ENCODE measurements at regions not wholly inside any gene's neighbourhood (a gene's known extent, or its start where the extent isn't known, plus 50 kb on each side); places are given as distances from the start of the nearest gene placed in this dataset.

DNA sequence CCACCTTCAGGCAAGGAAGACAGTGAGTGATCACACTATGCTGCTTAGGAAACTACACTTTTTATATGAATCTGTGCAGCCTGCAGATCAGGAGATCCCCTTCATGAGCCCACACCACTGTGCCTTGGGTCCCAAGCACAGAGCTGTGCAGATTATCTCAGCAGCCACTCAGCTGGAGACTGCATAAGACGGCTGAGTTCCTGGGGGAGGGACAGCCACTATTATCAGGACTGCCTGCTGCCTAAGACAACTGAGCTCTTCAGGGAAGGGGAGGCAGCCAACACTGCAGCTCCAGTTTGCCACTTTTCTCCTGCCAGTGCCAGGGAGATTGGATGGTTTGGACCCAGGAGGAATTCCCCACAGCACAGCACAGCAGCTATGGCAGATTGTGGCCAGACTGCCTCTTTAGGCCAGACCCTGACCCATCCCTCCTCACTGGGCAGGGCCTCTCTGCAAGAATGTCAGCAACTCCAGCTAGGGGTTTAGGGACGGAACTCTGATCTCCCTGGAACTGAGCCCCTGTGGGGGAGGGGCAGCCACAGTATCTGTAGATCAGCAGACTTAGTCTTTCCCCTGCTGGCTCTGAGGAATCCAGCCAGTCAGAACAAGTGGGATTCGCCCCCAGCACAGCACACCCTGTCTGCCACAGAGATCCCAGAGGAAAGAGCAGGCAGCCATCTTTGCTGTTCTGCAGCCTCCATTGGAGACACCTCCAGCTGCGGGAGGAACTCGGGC lies 141.3 kb downstream of the KLHL28 start:
- intact Hi-C loops (cut with micrococcal nuclease) = no loop called here
- H3K27ac Mint-ChIP-seq = no peak overlapping the region
- H3K9me3 Mint-ChIP-seq = no peaks in the 10 kb centered on the region
- H3K4me1 Mint-ChIP-seq (ENCODE audit: low read depth) = no peaks in the 10 kb centered on the region
- peaks cover 5% of the 10 kb centered on the region for H3K27me3 Mint-ChIP-seq
- no peaks in the 10 kb centered on the region for H3K36me3 Mint-ChIP-seq
- no peak for DNase-seq
- ChIA-PET CTCF (no interaction called here), POLR2A (no interaction called here)
- no peak overlapping the region for H3K4me3 Mint-ChIP-seq

DNA sequence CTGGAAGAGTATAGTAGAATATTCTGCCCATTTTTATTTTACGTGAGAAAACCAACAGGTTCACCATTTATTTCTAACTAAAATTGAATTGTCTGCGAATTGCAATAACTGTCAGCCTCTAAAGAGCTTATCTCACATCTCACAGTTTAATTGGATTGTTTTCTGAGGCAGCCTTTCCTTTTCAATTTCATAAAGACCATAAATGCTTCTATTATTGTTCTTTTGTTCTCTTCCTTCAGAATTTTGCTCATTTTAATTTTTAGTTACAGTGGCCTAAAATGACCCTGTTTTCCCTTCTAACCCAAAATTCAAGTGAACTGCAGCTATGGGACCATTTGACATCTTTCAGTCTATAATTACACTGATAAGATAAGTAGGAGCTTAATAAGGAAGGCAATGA lies 147.6 kb downstream of the KLHL28 start:
- H3K4me1 Mint-ChIP-seq (ENCODE audit: low read depth) = no peaks in the 10 kb centered on the region
- CTCF ChIA-PET = no interaction called here
- H3K4me3 Mint-ChIP-seq = no peak overlapping the region
- intact Hi-C loops (cut with micrococcal nuclease) = no loop called here
- H3K27ac Mint-ChIP-seq = no peak overlapping the region
- H3K27me3 Mint-ChIP-seq = peaks cover 9% of the 10 kb centered on the region
- no peak for DNase-seq
- POLR2A ChIA-PET = no interaction called here
- H3K9me3 Mint-ChIP-seq = no peaks in the 10 kb centered on the region
- H3K36me3 Mint-ChIP-seq = no peaks in the 10 kb centered on the region

DNA sequence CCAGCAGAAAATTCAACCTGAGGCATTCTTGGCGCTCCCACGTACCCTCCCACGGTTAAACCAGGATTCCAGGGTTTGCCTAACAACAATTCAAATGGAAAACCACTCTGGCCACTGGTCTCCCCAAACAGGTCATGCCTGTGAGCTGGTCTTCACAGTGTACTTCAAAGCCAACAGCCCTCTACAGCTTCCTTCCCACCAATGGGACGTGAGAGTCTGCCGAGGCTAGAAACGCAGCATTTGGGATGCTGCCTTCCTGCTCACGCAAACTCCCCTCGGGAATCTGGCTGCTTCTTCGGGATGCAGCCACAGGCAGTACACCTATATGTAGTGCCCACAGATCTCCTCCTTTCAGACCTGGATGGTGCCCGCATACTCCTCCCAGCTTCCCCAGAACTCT lies 149.1 kb downstream of the KLHL28 start:
- Mint-ChIP-seq H3K36me3 (no peaks in the 10 kb centered on the region), H3K4me3 (no peak overlapping the region), H3K27ac (no peak overlapping the region), H3K9me3 (no peaks in the 10 kb centered on the region), H3K4me1 (ENCODE audit: low read depth) (no peaks in the 10 kb centered on the region), H3K27me3 (peaks cover 9% of the 10 kb centered on the region)
- ChIA-PET POLR2A (no interaction called here), CTCF (interaction anchor here (1.2 to 1.3 kb wide), 2 partner anchors 9 to 15 kb away, joined by 3 to 5 read pairs; no protein-coding TSS in a partner anchor)
- intact Hi-C loops (cut with micrococcal nuclease) = no loop called here
- DNase-seq = no peak

DNA sequence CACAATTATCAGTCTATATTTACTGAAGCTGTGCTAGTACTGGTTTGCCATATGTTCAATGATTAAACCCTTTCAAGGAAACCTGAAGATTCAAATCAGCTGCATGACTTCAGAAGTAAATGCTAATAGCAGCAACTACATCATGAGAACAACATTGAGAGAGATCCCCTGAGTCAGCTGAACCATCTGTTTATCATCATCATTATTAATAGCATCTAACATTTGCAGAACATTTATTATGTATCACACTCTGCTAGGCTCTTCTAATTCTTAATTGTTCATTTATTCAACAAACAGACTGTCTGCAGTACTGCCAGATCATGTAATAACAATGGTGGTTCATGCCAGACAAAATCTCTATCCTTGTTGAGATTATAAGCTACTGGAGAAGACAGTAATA lies 157.4 kb downstream of the KLHL28 start:
- H3K27me3 Mint-ChIP-seq = peaks cover under 1% of the 10 kb centered on the region
- ChIA-PET CTCF (interaction anchor here (0.9 to 1.1 kb wide), 2 partner anchors 14 to 42 kb away, joined by 3 to 4 read pairs; no protein-coding TSS in a partner anchor), POLR2A (no interaction called here)
- no peaks in the 10 kb centered on the region for H3K4me1 Mint-ChIP-seq (ENCODE audit: low read depth)
- intact Hi-C loops (cut with micrococcal nuclease) = no loop called here
- H3K4me3 Mint-ChIP-seq = no peak overlapping the region
- no peak overlapping the region for H3K27ac Mint-ChIP-seq
- no peak for DNase-seq
- no peaks in the 10 kb centered on the region for H3K36me3 Mint-ChIP-seq
- no peaks in the 10 kb centered on the region for H3K9me3 Mint-ChIP-seq

DNA sequence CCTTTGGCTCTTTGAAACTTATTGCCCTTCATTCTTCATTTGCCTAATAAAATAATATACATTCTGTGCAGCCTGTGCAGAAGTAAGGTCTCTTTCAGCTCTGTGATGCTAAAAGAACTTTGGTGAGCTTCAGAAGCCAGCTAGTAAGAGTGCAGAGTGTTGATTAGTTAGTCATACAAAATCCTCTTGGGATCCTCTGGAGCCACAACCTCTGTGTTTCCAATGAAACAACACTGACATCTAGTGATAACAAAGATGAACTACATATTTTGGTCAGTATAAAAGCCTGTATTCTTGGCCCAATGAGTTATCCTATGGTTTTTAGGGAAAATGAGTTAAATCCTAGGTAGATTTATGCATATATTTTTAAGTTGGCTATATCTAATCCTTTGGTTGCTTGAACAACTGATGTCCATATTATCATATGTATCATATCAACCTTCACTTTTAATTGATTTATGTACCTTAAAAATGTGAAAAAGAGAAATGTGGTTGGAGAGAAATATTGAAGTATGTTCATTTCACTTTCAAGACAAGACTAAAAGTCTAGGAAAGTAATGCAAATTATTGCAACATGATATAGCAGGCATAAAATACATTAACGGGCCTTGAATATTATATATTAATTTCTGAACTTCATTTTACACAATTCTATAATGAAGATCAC lies 158.4 kb downstream of the KLHL28 start:
- CTCF ChIA-PET = interaction anchor here (0.9 to 1.3 kb wide), 3 partner anchors 9 to 43 kb away, joined by 3 to 5 read pairs (median 4); no protein-coding TSS in a partner anchor
- no peaks in the 10 kb centered on the region for H3K36me3 Mint-ChIP-seq
- H3K27ac Mint-ChIP-seq = no peak overlapping the region
- POLR2A ChIA-PET = no interaction called here
- intact Hi-C loops (cut with micrococcal nuclease) = no loop called here
- no peaks in the 10 kb centered on the region for H3K4me1 Mint-ChIP-seq (ENCODE audit: low read depth)
- no peaks in the 10 kb centered on the region for H3K9me3 Mint-ChIP-seq
- no peak for DNase-seq
- no peak overlapping the region for H3K4me3 Mint-ChIP-seq
- peaks cover 4% of the 10 kb centered on the region for H3K27me3 Mint-ChIP-seq

DNA sequence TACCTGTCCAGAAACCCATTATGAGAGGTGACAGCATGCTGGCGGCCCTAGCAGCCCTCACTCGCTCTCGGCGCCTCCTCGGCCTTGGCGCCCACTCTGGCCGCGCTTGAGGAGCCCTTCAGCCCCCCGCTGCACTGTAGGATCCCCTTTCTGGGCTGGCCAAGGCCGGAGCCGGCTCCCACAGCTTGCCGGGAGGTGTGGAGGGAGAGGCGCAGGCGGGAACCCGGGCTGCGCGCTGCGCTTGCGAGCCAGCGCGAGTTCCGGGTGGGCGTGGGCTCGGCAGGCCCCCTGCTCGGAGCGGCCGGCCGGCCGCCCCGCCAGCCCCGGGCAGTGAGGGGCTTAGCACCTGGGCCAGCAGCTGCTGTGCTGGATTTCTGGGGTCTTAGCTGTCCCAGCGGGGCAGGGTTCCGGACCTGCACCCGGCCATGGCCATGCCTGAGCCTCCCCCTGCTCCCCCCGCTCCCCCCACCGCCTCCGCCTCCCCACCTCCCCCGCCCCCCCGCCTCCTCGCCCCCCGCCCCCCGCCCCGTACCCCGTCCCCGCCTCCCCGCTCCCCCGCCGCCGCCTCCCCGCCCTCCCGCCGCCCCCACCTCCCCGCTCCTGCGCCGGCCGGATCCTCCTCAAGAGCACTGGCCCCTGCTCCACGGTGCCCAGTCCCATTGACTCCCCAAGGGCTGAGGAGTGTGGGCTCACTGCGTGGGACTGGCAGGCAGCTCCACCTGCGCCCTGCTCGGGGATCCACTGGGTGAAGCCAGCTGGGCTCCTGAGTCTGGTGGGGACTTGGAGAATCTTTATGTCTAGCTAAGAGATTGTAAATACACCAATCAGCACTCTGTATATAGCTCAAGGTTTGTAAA lies 163.1 kb downstream of the KLHL28 start:
- ChIA-PET CTCF (no interaction called here), POLR2A (no interaction called here)
- H3K36me3 Mint-ChIP-seq = no peaks in the 10 kb centered on the region
- no peaks in the 10 kb centered on the region for H3K4me1 Mint-ChIP-seq (ENCODE audit: low read depth)
- no peak overlapping the region for H3K4me3 Mint-ChIP-seq
- peaks cover 6% of the 10 kb centered on the region for H3K27me3 Mint-ChIP-seq
- no peak for DNase-seq
- H3K27ac Mint-ChIP-seq = no peak overlapping the region
- intact Hi-C loops (cut with micrococcal nuclease) = no loop called here
- no peaks in the 10 kb centered on the region for H3K9me3 Mint-ChIP-seq

DNA sequence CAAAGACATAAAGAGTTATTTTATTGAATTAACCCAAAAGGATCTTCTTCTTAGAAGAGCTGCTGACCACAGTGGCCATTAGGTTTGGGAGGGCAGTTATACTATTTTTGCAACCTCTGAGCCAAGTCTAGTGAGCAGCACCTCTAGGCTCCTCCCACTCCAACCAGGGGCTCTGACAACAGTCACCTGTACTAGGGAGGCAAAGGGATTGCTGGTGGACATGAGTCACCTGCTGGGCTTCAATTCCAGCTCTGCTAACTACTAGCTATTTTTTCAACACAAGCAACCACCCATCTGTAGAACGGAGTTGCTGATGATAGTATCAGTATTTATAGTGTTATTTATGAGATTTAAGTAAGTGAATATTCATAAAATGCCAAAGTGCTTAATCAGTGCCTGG lies 166.0 kb downstream of the KLHL28 start:
- Mint-ChIP-seq H3K27ac (no peak overlapping the region), H3K36me3 (no peaks in the 10 kb centered on the region), H3K4me3 (no peak overlapping the region), H3K9me3 (no peaks in the 10 kb centered on the region), H3K4me1 (ENCODE audit: low read depth) (no peaks in the 10 kb centered on the region), H3K27me3 (peaks cover 8% of the 10 kb centered on the region)
- CTCF ChIA-PET = no interaction called here
- intact Hi-C loops (cut with micrococcal nuclease) = no loop called here
- POLR2A ChIA-PET = no interaction called here
- no peak for DNase-seq

DNA sequence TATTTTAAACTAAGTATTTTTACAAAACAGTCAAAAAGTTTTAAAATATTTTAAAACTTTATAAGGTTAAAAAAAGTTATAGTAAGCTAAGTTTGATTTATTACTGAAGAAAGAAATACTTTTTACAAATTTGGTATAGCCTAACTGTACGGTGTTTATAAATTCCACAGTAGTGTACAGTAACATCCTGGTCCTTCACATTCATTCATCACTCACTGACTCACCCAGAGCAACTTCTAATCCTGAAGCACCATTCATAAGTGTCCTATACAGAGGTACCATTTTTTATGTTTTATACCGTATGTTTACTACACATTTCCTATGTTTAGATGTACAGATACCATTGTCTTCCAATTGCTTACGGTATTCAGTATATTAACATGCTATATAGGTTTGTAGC lies 170.0 kb downstream of the KLHL28 start:
- H3K27ac Mint-ChIP-seq = no peak overlapping the region
- H3K36me3 Mint-ChIP-seq = no peaks in the 10 kb centered on the region
- H3K4me3 Mint-ChIP-seq = no peak overlapping the region
- no peak for DNase-seq
- H3K4me1 Mint-ChIP-seq (ENCODE audit: low read depth) = no peaks in the 10 kb centered on the region
- intact Hi-C loops (cut with micrococcal nuclease) = no loop called here
- H3K27me3 Mint-ChIP-seq = peaks cover 4% of the 10 kb centered on the region
- no peaks in the 10 kb centered on the region for H3K9me3 Mint-ChIP-seq
- ChIA-PET CTCF (no interaction called here), POLR2A (no interaction called here)

DNA sequence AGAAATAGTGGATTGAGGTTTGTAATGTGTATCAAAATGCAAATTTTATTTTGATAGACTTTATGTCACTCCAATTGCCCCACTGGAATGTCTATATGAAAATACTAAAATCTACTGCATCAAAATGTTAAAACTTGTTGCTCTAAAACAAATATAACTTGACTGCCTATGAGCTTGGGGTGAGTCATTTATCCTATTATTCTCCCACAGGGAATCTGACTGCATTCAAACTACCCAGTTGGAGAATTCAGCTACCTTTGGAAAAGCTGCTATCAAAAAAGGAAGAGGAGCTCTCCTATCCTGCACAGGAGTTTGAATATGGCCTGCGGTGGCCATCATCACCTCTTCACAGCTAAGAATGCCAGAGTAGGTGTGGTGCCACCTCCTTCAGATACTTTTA lies 173.1 kb downstream of the KLHL28 start:
- Mint-ChIP-seq H3K4me3 (no peak overlapping the region), H3K36me3 (no peaks in the 10 kb centered on the region), H3K27me3 (peaks cover 3% of the 10 kb centered on the region), H3K27ac (no peak overlapping the region), H3K4me1 (ENCODE audit: low read depth) (no peaks in the 10 kb centered on the region), H3K9me3 (no peaks in the 10 kb centered on the region)
- intact Hi-C loops (cut with micrococcal nuclease) = no loop called here
- ChIA-PET POLR2A (no interaction called here), CTCF (no interaction called here)
- DNase-seq = no peak

DNA sequence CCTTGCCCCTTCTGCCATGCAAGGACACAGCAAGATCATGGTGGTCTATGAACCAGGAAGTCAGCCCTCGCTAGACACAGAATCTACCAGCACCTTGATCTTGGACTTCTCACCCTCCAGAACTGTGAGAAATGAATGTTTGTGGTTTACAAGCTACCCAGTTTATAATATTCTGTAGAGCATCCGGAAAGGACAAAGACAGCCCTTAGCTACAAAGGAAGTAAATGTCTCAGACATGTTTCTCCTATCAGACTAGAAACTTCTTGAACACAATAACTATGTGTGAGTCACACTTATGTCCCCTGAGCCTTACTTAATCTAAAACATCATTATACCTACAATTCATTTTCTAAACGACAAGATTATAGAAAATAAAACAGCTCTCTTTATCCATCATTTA lies 176.7 kb downstream of the KLHL28 start:
- Mint-ChIP-seq H3K27ac (no peak overlapping the region), H3K36me3 (no peaks in the 10 kb centered on the region), H3K9me3 (no peaks in the 10 kb centered on the region), H3K4me1 (ENCODE audit: low read depth) (no peaks in the 10 kb centered on the region), H3K4me3 (no peak overlapping the region), H3K27me3 (peaks cover 2% of the 10 kb centered on the region)
- intact Hi-C loops (cut with micrococcal nuclease) = no loop called here
- CTCF ChIA-PET = no interaction called here
- POLR2A ChIA-PET = no interaction called here
- DNase-seq = no peak

DNA sequence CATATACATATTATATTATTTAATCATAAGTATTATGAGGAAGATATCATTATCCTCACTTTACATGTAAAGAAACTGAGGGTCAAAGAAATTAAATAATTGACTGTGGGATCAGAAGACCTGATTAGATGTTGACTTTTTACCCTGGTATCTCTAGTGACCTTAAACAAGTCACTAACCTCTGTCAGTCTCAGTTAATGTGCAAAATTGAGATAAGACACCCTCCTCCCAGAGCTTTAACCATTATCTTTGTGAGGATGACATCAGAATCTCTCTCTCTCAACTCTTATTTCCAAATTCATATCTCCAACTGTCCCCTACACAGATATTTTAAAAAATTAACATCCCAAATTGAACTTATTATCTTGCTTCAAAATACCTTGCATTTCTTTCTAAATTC lies 177.8 kb downstream of the KLHL28 start:
- intact Hi-C loops (cut with micrococcal nuclease) = no loop called here
- H3K9me3 Mint-ChIP-seq = no peaks in the 10 kb centered on the region
- H3K36me3 Mint-ChIP-seq = no peaks in the 10 kb centered on the region
- H3K27me3 Mint-ChIP-seq = peaks cover 2% of the 10 kb centered on the region
- H3K4me1 Mint-ChIP-seq (ENCODE audit: low read depth) = no peaks in the 10 kb centered on the region
- no peak for DNase-seq
- ChIA-PET CTCF (no interaction called here), POLR2A (no interaction called here)
- H3K4me3 Mint-ChIP-seq = no peak overlapping the region
- H3K27ac Mint-ChIP-seq = no peak overlapping the region

DNA sequence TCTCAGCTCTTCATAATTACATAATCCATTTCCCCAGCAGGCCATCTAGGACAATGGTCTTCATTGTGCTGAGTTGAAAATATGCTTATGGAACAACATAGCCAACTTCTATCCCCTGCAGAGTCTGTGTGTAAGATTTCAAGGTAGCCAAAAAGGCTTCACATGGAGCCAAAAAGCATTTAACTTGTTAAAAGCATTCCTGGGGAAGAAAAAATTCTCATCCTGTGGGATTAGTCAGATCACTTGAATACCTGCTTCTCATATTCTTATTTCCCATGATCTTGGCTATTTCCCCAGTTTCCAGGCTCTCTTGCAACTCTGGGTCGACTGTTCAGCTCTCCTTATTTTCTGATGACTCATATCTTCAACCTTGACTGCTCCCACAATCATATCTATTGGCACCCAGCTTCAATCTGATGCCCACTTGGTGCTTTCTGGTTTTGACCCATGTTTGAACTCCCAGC lies 178.9 kb downstream of the KLHL28 start:
- CTCF ChIA-PET = no interaction called here
- no peak overlapping the region for H3K4me3 Mint-ChIP-seq
- intact Hi-C loops (cut with micrococcal nuclease) = no loop called here
- peaks cover 2% of the 10 kb centered on the region for H3K27me3 Mint-ChIP-seq
- H3K36me3 Mint-ChIP-seq = no peaks in the 10 kb centered on the region
- POLR2A ChIA-PET = no interaction called here
- no peaks in the 10 kb centered on the region for H3K4me1 Mint-ChIP-seq (ENCODE audit: low read depth)
- no peaks in the 10 kb centered on the region for H3K9me3 Mint-ChIP-seq
- no peak for DNase-seq
- no peak overlapping the region for H3K27ac Mint-ChIP-seq
